SK-N-SH (cell line): ENCODE measurements at regions not wholly inside any gene's neighbourhood (a gene's known extent, or its start where the extent isn't known, plus 50 kb on each side); places are given as distances from the start of the nearest gene placed in this dataset.

ENCODE experiments used
- CTCF ChIA-PET: fragments of 300-600, 350-600 bp; formaldehyde crosslinking; extraction: SDS; loops from one replicate; lab custom pipeline; 2021; lab: Yijun Ruan, JAX
- POLR2A ChIA-PET: fragments of 350-600 bp; sonication (Branson Sonifier 250); formaldehyde crosslinking; extraction: SDS; loops from one replicate; lab custom pipeline; 2020; ENCODE audit warnings: antibody characterized with exemption, inconsistent platforms; lab: Yijun Ruan, JAX
- DNase-seq: peaks from one replicate; pipeline ENCODE4 v3.0.0; 2012
- H2AFZ ChIP-seq: fragments of 200-600 bp; sonication (generic); 2 replicates; pipeline ENCODE4 v1.8.1; 2016; ENCODE audit warnings: antibody characterized with exemption, mild to moderate bottlenecking, low read depth
- H3F3A ChIP-seq: fragments of 200-600 bp; sonication (generic); replicated peaks from 2 replicates; pipeline ENCODE3; 2016; ENCODE audit warnings: antibody characterized with exemption, mild to moderate bottlenecking; ENCODE audit not compliant: insufficient read depth
- H3K27ac ChIP-seq, 2 experiments: fragments of 200-500 bp in 1 of 2; fragments of 200-600 bp in 1 of 2; sonication (Bioruptor generic) in 1 of 2; sonication (generic), shearing (Covaris generic) in 1 of 2; 2 replicates each; pipeline versions ENCODE4 v1.5.1 to v1.6.1; 2014 to 2016; ENCODE audit warnings: low read depth in 2 of 2, inconsistent platforms in 1 of 2, low read length in 1 of 2, mild to moderate bottlenecking in 1 of 2, mixed read lengths in 1 of 2
- H3K27me3 ChIP-seq: fragments of 200-600 bp; sonication (generic), shearing (Covaris generic); 2 replicates; pipeline ENCODE4 v1.6.1; 2016; ENCODE audit warnings: mixed run types; ENCODE audit not compliant: insufficient read depth
- H3K36me3 ChIP-seq, 2 experiments: fragments of 200-500 bp in 1 of 2; fragments of 200-600 bp in 1 of 2; sonication (Bioruptor generic) in 1 of 2; sonication (generic) in 1 of 2; replicated peaks in 1 of 2; 2 replicates each; pipeline versions ENCODE3 to v1.5.1; 2014 to 2016; ENCODE audit warnings: low read length in 1 of 2, mild to moderate bottlenecking in 1 of 2; ENCODE audit not compliant: insufficient read depth in 2 of 2, control insufficient read depth in 1 of 2
- H3K4me1 ChIP-seq, 2 experiments: fragments of 200-500 bp in 1 of 2; fragments of 200-600 bp in 1 of 2; sonication (Bioruptor generic) in 1 of 2; sonication (generic), shearing (Covaris generic) in 1 of 2; 2 replicates each; pipeline versions ENCODE4 v1.5.1 to v1.6.1; 2014 to 2016; ENCODE audit warnings: low read depth in 1 of 2, low read length in 1 of 2, mixed run types in 1 of 2; ENCODE audit not compliant: insufficient read depth in 2 of 2, control insufficient read depth in 1 of 2
- H3K4me2 ChIP-seq: fragments of 200-600 bp; sonication (generic), shearing (Covaris generic); 2 replicates; pipeline ENCODE4 v1.6.1; 2017; ENCODE audit warnings: mixed run types
- H3K4me3 ChIP-seq, 2 experiments: fragments of 200-500 bp in 1 of 2; fragments of 200-600 bp in 1 of 2; sonication (Bioruptor generic) in 1 of 2; sonication (generic), shearing (Covaris generic) in 1 of 2; 2 replicates each; pipeline versions ENCODE4 v1.5.1 to v1.8.1; 2014 to 2016; ENCODE audit warnings: low read depth in 2 of 2, inconsistent platforms in 1 of 2, low read length in 1 of 2, mild to moderate bottlenecking in 1 of 2, mixed read lengths in 1 of 2, moderate library complexity in 1 of 2
- H3K79me2 ChIP-seq: fragments of 200-600 bp; sonication (generic); 2 replicates; pipeline ENCODE4 v1.8.1; 2017; ENCODE audit warnings: mild to moderate bottlenecking; ENCODE audit not compliant: insufficient read depth
- H3K9ac ChIP-seq: fragments of 200-600 bp; sonication (generic); 2 replicates; pipeline ENCODE4 v1.6.1; 2017; ENCODE audit warnings: mixed run types
- H3K9me2 ChIP-seq: fragments of 200-600 bp; sonication (generic); 2 replicates; pipeline ENCODE4 v1.6.1; 2017; ENCODE audit warnings: mixed run types
- H3K9me3 ChIP-seq: fragments of 200-600 bp; sonication (generic); 2 replicates; pipeline ENCODE4 v1.6.1; 2017; ENCODE audit warnings: mixed run types, mild to moderate bottlenecking, moderate library complexity
- H4K20me1 ChIP-seq: fragments of 200-600 bp; sonication (generic); 2 replicates; pipeline ENCODE4 v1.6.1; 2017; ENCODE audit warnings: mild to moderate bottlenecking, mixed run types; ENCODE audit not compliant: insufficient read depth
- CHD2 ChIP-seq: fragments of 150-350 bp; IDR thresholded peaks from 2 replicates; pipeline ENCODE4 v1.6.1; 2018; ENCODE audit warnings: low read length; ENCODE audit not compliant: partially characterized antibody
- CTCF ChIP-seq: fragments of 200-600 bp; sonication (generic); IDR thresholded peaks from 2 replicates; pipeline ENCODE4 v1.6.1; 2017; ENCODE audit warnings: antibody characterized with exemption, mild to moderate bottlenecking, moderate library complexity
- ELF1 ChIP-seq: IDR thresholded peaks from 2 replicates; pipeline ENCODE4 v1.4.0; 2012
- EP300 ChIP-seq, 2 experiments: IDR thresholded peaks; 2 replicates each; pipeline versions ENCODE4 v1.4.0 to v1.6.1; 2012; ENCODE audit warnings: borderline replicate concordance in 1 of 2, low read depth in 1 of 2, low read length in 1 of 2
- EZH2phosphoT487 ChIP-seq: fragments of 200-600 bp; sonication (generic); IDR thresholded peaks from 2 replicates; pipeline ENCODE4 v1.6.1; 2017; ENCODE audit warnings: low read depth, mixed run types, mild to moderate bottlenecking, antibody characterized with exemption, moderate library complexity, borderline replicate concordance
- FOSL2 ChIP-seq: IDR thresholded peaks from 2 replicates; pipeline ENCODE4 v1.4.0; 2012; ENCODE audit warnings: low read depth, mild to moderate bottlenecking, moderate library complexity, borderline replicate concordance
- GATA2 ChIP-seq: sonication (generic); formaldehyde crosslinking; IDR thresholded peaks from 2 replicates; pipeline ENCODE4 v1.5.0; 2020; ENCODE audit warnings: mild to moderate bottlenecking, missing genetic modification reagents
- JUND ChIP-seq: IDR thresholded peaks from 2 replicates; pipeline ENCODE4 v1.4.0; 2012
- MEF2A ChIP-seq: IDR thresholded peaks from 2 replicates; pipeline ENCODE4 v1.4.0; 2012; ENCODE audit warnings: low read depth, borderline replicate concordance
- MXI1 ChIP-seq: IDR thresholded peaks from 2 replicates; pipeline ENCODE4 v1.6.1; 2012; ENCODE audit warnings: mild to moderate bottlenecking, low read depth, low read length, improper control_type of control experiment
- PBX3 ChIP-seq: IDR thresholded peaks from 2 replicates; pipeline ENCODE4; 2012
- POLR2AphosphoS5 ChIP-seq: IDR thresholded peaks from 2 replicates; pipeline ENCODE4 v1.6.1; 2012; ENCODE audit warnings: low read depth, low read length
- REST ChIP-seq: IDR thresholded peaks from 2 replicates; pipeline ENCODE4 v1.6.1; 2012; ENCODE audit warnings: mild to moderate bottlenecking, low read depth, low read length, moderate library complexity
- RFX5 ChIP-seq: IDR thresholded peaks from 2 replicates; pipeline ENCODE4 v1.6.1; 2012; ENCODE audit warnings: mild to moderate bottlenecking, improper control_type of control experiment, low read length
- RXRA ChIP-seq: IDR thresholded peaks from 2 replicates; pipeline ENCODE4 v1.4.0; 2012; ENCODE audit warnings: low read depth, mild to moderate bottlenecking, borderline replicate concordance
- SIN3A ChIP-seq: IDR thresholded peaks from 2 replicates; pipeline ENCODE4 v1.6.1; 2012; ENCODE audit warnings: low read depth, mild to moderate bottlenecking, low read length, moderate library complexity, borderline replicate concordance
- SMC3 ChIP-seq: IDR thresholded peaks from 2 replicates; pipeline ENCODE4 v1.6.1; 2012; ENCODE audit warnings: low read depth, low read length, improper control_type of control experiment
- USF2 ChIP-seq: fragments of 150-350 bp; IDR thresholded peaks from 2 replicates; pipeline ENCODE4 v1.6.1; 2017; ENCODE audit warnings: antibody characterized with exemption, low read length, low read depth, borderline replicate concordance
- YY1 ChIP-seq: IDR thresholded peaks from 2 replicates; pipeline ENCODE4 v1.4.0; 2012; ENCODE audit warnings: low read depth, mild to moderate bottlenecking
- WGBS: methylation state at CpG from one replicate; pipeline ENCODE4 v1.1.6; 2017; ENCODE audit warnings: low lambda C conversion rate; 5-methylcytosine and 5-hydroxymethylcytosine counted together

- no peaks in the 10 kb centered on the region for H3F3A ChIP-seq
- H3K27me3 ChIP-seq: 0 out of 2 replicates have a peak, but pooled peaks cover 7% of the 10 kb centered on the region
- ChIA-PET CTCF (no interaction called here), POLR2A (no interaction called here)
- no peaks in the 10 kb centered on the region for H3K36me3 ChIP-seq
- no peak overlapping the region for H3K4me3 ChIP-seq
- no peak for DNase-seq
- H2AFZ ChIP-seq: no peak overlapping the region
- no peaks in the 10 kb centered on the region for H3K9me3 ChIP-seq
- H3K9me2 ChIP-seq: no peaks in the 10 kb centered on the region
- H3K4me1 ChIP-seq: no peaks in the 10 kb centered on the region
- H3K27ac ChIP-seq: no peak overlapping the region
- TF ChIP-seq FOSL2: no peak
- TF ChIP-seq EP300 (IDR thresholded peaks at IDR 0.05; ENCODE audit: borderline replicate concordance in 1 of 2, low read depth in 1 of 2, low read length in 1 of 2): no peak
- no peak for TF ChIP-seq ELF1
- no peak for TF ChIP-seq MXI1
- no peak for TF ChIP-seq MEF2A
- TF ChIP-seq REST: no peak
- no peak for TF ChIP-seq PBX3
- no peak for TF ChIP-seq JUND
- TF ChIP-seq EZH2phosphoT487: no peak
- TF ChIP-seq SMC3: no peak
- TF ChIP-seq CHD2: no peak
- TF ChIP-seq USF2: no peak
- TF ChIP-seq SIN3A: no peak
- no peak for TF ChIP-seq CTCF
- TF ChIP-seq RFX5: no peak
- TF ChIP-seq RXRA: no peak
- TF ChIP-seq YY1: no peak
- TF ChIP-seq POLR2AphosphoS5: no peak
- no peak for TF ChIP-seq GATA2 (CRISPR knock-in tag)
- TF ChIP-seq, all 33 proteins: peak for 0
- H3K9ac ChIP-seq: no peak overlapping the region
- WGBS: 19% methylated on average over 4 of the region's 4 CpGs
- H3K4me2 ChIP-seq: no peak overlapping the region
- no peaks in the 10 kb centered on the region for H4K20me1 ChIP-seq
- H3K79me2 ChIP-seq: no peaks in the 10 kb centered on the region
Measured at GRCh38 chr2:19471491-19471890, 113.1 kb upstream of the OSR1 start.
